Neuron (in vitro differentiated cells): ENCODE measurements at regions not wholly inside any gene's neighbourhood (a gene's known extent, or its start where the extent isn't known, plus 50 kb on each side); places are given as distances from the start of the nearest gene placed in this dataset.

ENCODE experiments used
- H2AFZ ChIP-seq: one replicate; pipeline ENCODE4 v1.6.1; 2013; ENCODE audit warnings: low read depth, mild to moderate bottlenecking, inconsistent platforms, low read length, moderate library complexity
- H3K27me3 ChIP-seq: one replicate; pipeline ENCODE4 v1.6.1; 2013; ENCODE audit warnings: low read length; ENCODE audit not compliant: insufficient read depth
- H3K36me3 ChIP-seq: one replicate; pipeline ENCODE4 v1.6.1; 2013; ENCODE audit warnings: low read length; ENCODE audit not compliant: insufficient read depth
- H3K4me1 ChIP-seq: one replicate; pipeline ENCODE4 v1.6.1; 2013; ENCODE audit warnings: low read length; ENCODE audit not compliant: insufficient read depth
- H3K4me3 ChIP-seq: 2 replicates; pipeline ENCODE4 v1.5.1; 2013; ENCODE audit warnings: mild to moderate bottlenecking, low read length, moderate library complexity
- H3K9me3 ChIP-seq: one replicate; pipeline ENCODE4 v1.6.1; 2013; ENCODE audit warnings: low read length

DNA sequence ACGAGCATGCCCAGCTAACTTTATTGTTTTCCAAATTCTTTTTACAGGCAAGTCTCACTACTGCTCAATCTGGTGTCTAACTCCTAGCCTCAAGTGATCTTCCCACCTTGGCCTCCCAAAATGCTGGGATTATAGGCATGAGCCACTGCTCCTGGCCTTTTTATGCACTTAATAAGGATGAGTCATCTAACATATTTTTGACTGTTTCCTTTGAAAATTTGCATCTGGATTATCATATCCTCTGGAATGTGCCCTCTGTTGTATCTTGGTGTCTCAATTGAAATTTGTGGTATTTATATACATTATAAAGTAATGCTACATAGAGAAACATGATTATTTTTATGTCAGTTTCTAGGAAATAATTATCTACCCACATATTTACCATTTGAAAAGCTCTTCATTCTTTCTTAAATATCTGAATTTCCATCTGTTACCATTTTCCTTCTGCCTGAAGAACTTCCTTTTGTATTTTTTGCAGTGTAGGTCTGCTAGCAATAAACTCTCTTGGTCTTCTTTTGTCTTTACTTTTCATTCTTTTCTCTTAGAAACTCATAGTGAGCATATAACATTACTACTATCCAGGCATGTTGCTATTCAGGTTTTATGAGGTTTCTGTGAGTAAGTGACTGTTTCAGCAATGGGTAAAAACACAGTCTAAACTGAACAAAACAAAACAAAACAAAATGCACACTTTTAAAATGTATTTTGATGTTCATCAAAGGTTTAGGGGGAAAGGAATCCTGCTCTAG lies 52.8 kb upstream of the CNOT2 start:
- no peaks in the 10 kb centered on the region for H3K4me1 ChIP-seq
- H3K27me3 ChIP-seq: no peaks in the 10 kb centered on the region
- H3K9me3 ChIP-seq: no peaks in the 10 kb centered on the region
- no peak overlapping the region for H2AFZ ChIP-seq
- no peaks in the 10 kb centered on the region for H3K36me3 ChIP-seq
- no peak overlapping the region for H3K4me3 ChIP-seq
